OCI-LY3 (cell line): ENCODE measurements at regions not wholly inside any gene's neighbourhood (a gene's known extent, or its start where the extent isn't known, plus 50 kb on each side); places are given as distances from the start of the nearest gene placed in this dataset.

ENCODE experiments used
- H2AFZ ChIP-seq: fragments of 200-600, 300-600 bp; shearing (Covaris generic); 2 replicates; pipeline ENCODE4 v1.6.0; 2014; ENCODE audit warnings: antibody characterized with exemption, low read depth, low read length
- H3K27ac ChIP-seq: fragments of 200-600, 300-600 bp; sonication (generic); 2 replicates; pipeline ENCODE4 v1.5.1; 2014; ENCODE audit warnings: mild to moderate bottlenecking, low read length, moderate library complexity, mixed read lengths
- H3K27me3 ChIP-seq: fragments of 200-600, 300-600 bp; sonication (generic); 2 replicates; pipeline ENCODE4 v1.6.1; 2014; ENCODE audit warnings: low read depth, low read length, mixed read lengths
- H3K36me3 ChIP-seq: fragments of 200-600, 300-600 bp; sonication (generic); replicated peaks from 2 replicates; pipeline ENCODE3; 2014; ENCODE audit warnings: low read depth, low read length, mixed read lengths
- H3K4me1 ChIP-seq: fragments of 300-600, 200-600 bp; sonication (generic); 2 replicates; pipeline ENCODE4 v1.6.1; 2014; ENCODE audit warnings: low read length, mixed read lengths
- H3K4me2 ChIP-seq: fragments of 200-600, 300-600 bp; sonication (generic); 2 replicates; pipeline ENCODE4 v1.6.1; 2014; ENCODE audit warnings: low read length, mixed read lengths
- H3K4me3 ChIP-seq: fragments of 300-600, 200-600 bp; sonication (generic); 2 replicates; pipeline ENCODE4 v1.5.1; 2014; ENCODE audit warnings: antibody characterized with exemption, mild to moderate bottlenecking, low read length, moderate library complexity
- H3K79me2 ChIP-seq: fragments of 300-600, 200-600 bp; shearing (Covaris generic); 2 replicates; pipeline ENCODE4 v1.6.1; 2014; ENCODE audit warnings: mild to moderate bottlenecking, low read length, mixed read lengths
- H3K9ac ChIP-seq: fragments of 300-600, 200-600 bp; shearing (Covaris generic); 2 replicates; pipeline ENCODE4 v1.6.0; 2014; ENCODE audit warnings: mild to moderate bottlenecking, low read length, moderate library complexity
- H3K9me3 ChIP-seq: fragments of 200-600, 300-600 bp; shearing (Covaris generic); 2 replicates; pipeline ENCODE4 v1.6.1; 2014; ENCODE audit warnings: low read length, mixed read lengths; ENCODE audit not compliant: insufficient read depth
- H4K20me1 ChIP-seq: fragments of 200-600, 300-600 bp; sonication (generic); 2 replicates; pipeline ENCODE4 v1.6.1; 2016; ENCODE audit warnings: low read length, mixed read lengths; ENCODE audit not compliant: insufficient read depth
- CTCF ChIP-seq: fragments of 200-600, 300-600 bp; sonication (generic); IDR thresholded peaks from 2 replicates; pipeline ENCODE4 v1.5.1; 2014; ENCODE audit warnings: antibody characterized with exemption, low read length, low read depth
- EZH2phosphoT487 ChIP-seq: fragments of 200-600 bp; shearing (Covaris generic); IDR thresholded peaks from 2 replicates; pipeline ENCODE4 v1.6.1; 2018; ENCODE audit warnings: antibody characterized with exemption, mixed run types, low read depth

DNA sequence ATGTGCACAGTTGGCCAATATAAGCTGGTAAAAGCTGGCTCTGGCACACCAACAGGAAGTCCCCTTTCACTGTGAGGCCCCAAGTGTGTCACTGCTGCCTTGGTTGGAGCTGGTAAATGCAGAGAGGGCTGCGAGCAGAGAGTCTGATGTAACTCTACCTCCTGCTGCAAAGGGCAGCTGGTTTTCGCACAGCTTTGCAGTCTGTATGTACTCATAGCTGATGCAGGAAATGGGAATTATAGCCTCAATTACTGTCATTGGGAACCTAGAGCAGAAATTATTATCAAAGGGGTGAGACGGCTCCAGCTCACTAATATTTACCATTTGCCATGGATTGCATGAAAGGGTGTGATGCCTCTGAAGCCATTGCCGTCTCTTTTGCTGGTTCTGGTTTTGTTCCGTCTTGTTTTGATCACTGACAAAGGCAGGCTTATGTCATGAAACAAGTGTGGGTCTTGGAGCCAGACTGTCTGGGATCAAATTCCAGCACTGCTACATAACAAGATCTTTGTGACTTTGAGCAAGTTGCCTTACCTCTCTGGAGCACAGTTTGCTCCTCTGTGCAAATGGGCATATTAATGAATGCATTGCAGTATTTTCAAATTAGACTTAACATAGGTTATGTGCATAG lies 124.3 kb upstream of the SLC25A48 start:
- Histone ChIP-seq H3K9me3 (no peaks in the 10 kb centered on the region), H3K9ac (no peak overlapping the region), H3K4me3 (no peak overlapping the region), H3K27ac (no peak overlapping the region), H2AFZ (no peak overlapping the region), H3K36me3 (no peaks in the 10 kb centered on the region), H4K20me1 (no peaks in the 10 kb centered on the region), H3K4me1 (no peaks in the 10 kb centered on the region), H3K27me3 (peaks cover 17% of the 10 kb centered on the region), H3K4me2 (no peak overlapping the region), H3K79me2 (no peaks in the 10 kb centered on the region)
- TF ChIP-seq CTCF, result no peak
- TF ChIP-seq EZH2phosphoT487, result no peak

- Histone ChIP-seq H4K20me1 (no peaks in the 10 kb centered on the region), H3K36me3 (no peaks in the 10 kb centered on the region), H3K4me2 (no peak overlapping the region), H3K9me3 (no peaks in the 10 kb centered on the region), H3K79me2 (no peaks in the 10 kb centered on the region), H3K4me3 (no peak overlapping the region), H3K27ac (no peak overlapping the region), H2AFZ (no peak overlapping the region), H3K4me1 (no peaks in the 10 kb centered on the region), H3K9ac (no peak overlapping the region), H3K27me3 (peaks cover 17% of the 10 kb centered on the region)
- no peak for TF ChIP-seq EZH2phosphoT487
- no peak for TF ChIP-seq CTCF
These were observed 125.3 kb upstream of the SLC25A48 start for GRCh38 chr5:135709208-135709575.

DNA sequence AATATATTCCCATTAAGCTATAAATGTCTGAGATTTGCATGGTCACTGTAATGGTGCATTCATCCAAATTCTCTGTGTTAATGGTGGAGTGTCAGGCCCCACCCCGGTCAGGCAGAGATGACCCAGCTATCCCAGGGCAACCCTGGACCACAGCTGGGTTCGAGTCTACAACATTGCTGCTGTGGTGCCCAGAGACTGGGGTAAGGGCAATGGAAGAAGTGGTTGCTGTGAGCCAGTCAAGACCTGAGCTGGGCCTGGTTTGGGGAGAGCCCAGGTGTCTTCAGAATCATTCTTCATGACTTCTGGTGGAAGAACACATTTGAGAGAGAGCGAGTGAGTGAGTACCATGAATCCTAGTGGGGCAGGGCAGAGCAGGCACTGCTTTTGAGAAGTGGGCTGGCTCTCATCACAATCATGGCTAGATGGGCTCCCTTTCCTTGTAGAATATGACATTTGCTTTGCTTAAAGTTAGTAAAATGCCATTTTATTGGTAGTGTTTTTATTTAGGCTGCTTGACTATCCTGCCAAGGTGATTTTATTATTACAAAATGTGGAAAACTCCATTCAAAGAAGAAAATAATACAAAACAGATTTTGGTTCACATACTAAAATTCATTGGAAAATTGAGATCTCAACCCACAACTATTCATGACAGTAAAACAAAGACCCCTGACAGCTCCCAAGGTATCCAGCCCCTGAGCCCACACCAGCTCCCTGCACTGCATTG lies 125.8 kb upstream of the SLC25A48 start:
- no peak overlapping the region for H3K4me3 ChIP-seq
- H3K27ac ChIP-seq, result no peak overlapping the region
- no peak overlapping the region for H2AFZ ChIP-seq
- no peak overlapping the region for H3K9ac ChIP-seq
- H3K27me3 ChIP-seq, result peaks cover 17% of the 10 kb centered on the region
- H4K20me1 ChIP-seq, result no peaks in the 10 kb centered on the region
- H3K36me3 ChIP-seq, result no peaks in the 10 kb centered on the region
- no peaks in the 10 kb centered on the region for H3K9me3 ChIP-seq
- no peaks in the 10 kb centered on the region for H3K4me1 ChIP-seq
- H3K4me2 ChIP-seq, result no peak overlapping the region
- TF ChIP-seq EZH2phosphoT487 (no peak), CTCF (no peak)
- no peaks in the 10 kb centered on the region for H3K79me2 ChIP-seq

GRCh38 chr5:135707302-135707701 lies 127.2 kb upstream of the SLC25A48 start:
- Histone ChIP-seq H3K9ac (no peak overlapping the region), H3K27me3 (peaks cover 7% of the 10 kb centered on the region), H3K27ac (no peak overlapping the region), H3K4me2 (no peak overlapping the region), H3K4me3 (no peak overlapping the region), H3K79me2 (no peaks in the 10 kb centered on the region), H4K20me1 (no peaks in the 10 kb centered on the region), H3K36me3 (no peaks in the 10 kb centered on the region), H3K9me3 (no peaks in the 10 kb centered on the region), H3K4me1 (no peaks in the 10 kb centered on the region), H2AFZ (no peak overlapping the region)
- no peak for TF ChIP-seq CTCF
- no peak for TF ChIP-seq EZH2phosphoT487
